ENCODE measurements at regions not wholly inside any gene's neighbourhood (a gene's known extent, or its start where the extent isn't known, plus 50 kb on each side); places are given as distances from the start of the nearest gene placed in this dataset.
"Not testable (repeated sequence)": the region's sequence is repeated elsewhere in the genome, so short reads cannot be mapped to it uniquely, and the experiment has no call there.

GRCh38 chr7:51636503-51636902, 319.9 kb upstream of the COBL start:
- no peak for FAIRE-seq
- no peak for DNase-seq (ENCODE audit: low spot score)

DNA sequence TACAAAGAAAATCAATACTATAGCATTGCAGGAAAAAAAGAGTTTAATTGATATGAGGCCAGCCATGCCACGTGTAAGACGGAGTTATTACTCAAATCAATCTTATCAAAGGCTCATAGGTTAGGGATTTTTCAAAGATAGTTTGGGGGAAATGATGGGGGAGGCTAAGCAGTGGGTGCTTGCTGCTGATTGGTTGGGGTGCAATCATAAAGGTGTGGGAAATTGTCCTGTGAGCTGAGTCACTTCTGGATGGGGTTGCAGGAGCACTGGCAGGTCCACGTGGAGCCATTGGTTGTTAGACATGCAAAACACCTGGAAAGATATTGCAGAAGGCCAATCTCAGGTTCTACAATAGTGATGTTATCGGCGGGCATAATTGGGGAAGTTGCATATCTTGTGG, 319.2 kb upstream of the COBL start:
- FAIRE-seq = no peak
- no peak for DNase-seq (ENCODE audit: low spot score)

DNA sequence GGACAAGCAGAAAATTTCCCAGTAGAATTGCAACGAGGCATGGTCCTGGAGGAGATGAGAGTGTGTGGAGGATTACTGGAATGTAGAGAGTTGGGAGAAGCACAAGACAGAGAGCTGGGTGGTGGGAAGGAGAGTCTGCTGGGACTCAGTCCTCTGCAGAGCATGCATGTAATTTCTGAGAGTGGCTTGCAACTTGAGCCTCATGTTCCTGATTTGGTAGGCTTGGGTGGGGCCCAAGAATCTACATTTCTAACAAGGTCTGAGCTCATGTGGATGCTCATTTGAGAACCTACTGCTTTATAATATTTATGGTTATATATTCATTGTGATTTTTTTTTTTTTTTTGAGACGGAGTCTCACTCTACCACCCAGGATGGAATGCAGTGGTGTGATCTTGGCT, 317.9 kb upstream of the COBL start:
- no peak for FAIRE-seq
- no peak for DNase-seq (ENCODE audit: low spot score)

- DNase-seq (ENCODE audit: low spot score) (no peak), FAIRE-seq (no peak)
Observed at GRCh38 chr7:51634025-51634424, 317.4 kb upstream of the COBL start.

GRCh38 chr7:51633596-51633995, 317.0 kb upstream of the COBL start:
- no peak for DNase-seq (ENCODE audit: low spot score)
- FAIRE-seq = no peak

DNA sequence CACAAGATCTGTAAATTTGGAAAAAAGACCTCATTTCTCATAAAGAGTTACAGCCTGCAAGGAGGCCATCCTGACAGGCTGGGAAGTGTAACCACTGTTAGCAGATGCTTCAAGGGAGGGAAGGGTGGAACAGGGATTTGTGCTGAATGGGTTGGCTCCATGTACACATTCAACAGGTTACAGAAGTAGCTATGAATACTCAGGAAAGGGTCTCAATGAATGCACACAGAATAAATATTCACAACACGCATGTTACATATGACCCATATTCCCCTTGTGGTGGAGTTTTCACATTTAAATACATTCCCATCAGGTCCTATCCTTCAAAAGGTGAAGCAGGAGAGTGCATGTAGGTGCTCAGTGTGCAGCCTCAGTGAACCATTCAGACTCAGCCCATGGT, 316.4 kb upstream of the COBL start:
- no peak for DNase-seq (ENCODE audit: low spot score)
- FAIRE-seq = no peak

DNA sequence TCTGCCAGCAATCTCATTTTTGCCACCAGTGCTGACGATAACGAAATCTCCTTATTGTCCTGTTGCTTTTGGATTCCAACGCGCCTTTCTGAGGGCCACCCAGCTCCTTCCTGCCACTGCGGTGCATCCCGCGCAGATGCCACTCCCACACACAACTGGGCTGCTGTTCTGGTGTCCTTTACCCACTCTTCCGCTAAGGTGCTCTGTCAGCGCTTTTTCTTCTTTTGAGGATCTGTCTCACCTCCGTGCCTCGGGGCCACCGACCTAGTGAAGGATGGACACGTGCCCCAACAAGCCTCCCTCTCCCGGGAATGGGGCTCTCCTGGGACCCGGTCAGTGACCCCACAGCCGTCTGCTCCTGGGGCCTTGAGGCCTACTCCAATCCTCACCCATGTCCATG, 314.3 kb upstream of the COBL start:
- no peak for FAIRE-seq
- no peak for DNase-seq (ENCODE audit: low spot score)

- no peak for FAIRE-seq
- DNase-seq (ENCODE audit: low spot score) = no peak
Observed at GRCh38 chr7:51629206-51629605, 312.6 kb upstream of the COBL start.

- FAIRE-seq (no peak), DNase-seq (ENCODE audit: low spot score) (no peak)
Observed at GRCh38 chr7:51621956-51622355, 305.3 kb upstream of the COBL start.

GRCh38 chr7:51620706-51621105, 304.1 kb upstream of the COBL start:
- FAIRE-seq (no peak), DNase-seq (ENCODE audit: low spot score) (no peak)

DNA sequence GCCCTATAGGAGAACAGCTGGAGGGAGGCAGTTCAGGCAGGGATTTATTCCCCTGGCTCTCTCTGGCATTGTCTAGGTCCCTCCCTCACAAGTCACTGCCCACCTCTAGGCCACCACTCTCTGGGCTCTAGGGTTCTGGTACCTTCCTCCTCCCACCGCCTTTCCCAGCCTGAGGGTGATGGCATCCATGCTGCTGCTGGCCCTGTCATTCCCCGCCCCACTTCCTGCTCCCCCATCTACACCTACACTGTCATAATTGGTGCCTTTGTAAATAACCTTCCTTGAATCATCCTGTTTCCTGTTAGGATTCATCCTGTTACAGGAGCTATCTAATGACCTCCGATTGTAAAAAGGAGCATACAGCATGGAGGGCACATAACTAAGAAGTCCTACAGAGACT, 303.3 kb upstream of the COBL start:
- FAIRE-seq = no peak
- no peak for DNase-seq (ENCODE audit: low spot score)

GRCh38 chr7:51617686-51618085, 301.1 kb upstream of the COBL start:
- no peak for FAIRE-seq

DNA sequence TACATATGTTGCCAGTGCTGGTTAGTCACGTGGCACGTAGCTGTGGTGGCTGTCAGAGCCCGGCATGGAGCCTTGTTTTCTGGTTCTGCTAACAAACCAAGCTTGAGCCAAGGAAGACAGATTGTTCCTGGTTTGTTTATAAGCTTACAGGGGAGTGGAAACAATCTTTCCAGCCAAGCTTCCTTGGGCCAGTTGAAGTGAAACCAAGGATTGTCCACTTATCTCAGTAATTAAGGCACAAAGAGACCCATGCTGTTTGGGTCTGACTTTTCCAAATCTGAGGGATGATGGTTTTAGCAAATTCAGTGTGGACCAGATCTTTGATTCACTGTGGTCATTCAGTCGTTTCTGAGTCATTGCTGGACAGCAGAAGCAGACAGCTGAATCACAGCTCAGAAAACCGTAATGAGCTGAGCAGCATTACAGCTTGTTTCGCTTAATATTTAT, 297.3 kb upstream of the COBL start:
- no peak for DNase-seq (ENCODE audit: low spot score)
- no peak for FAIRE-seq

More at GRCh38 chr7:51617686-51618085, 301.1 kb upstream of the COBL start:
- DNase-seq (ENCODE audit: low spot score) = no peak

- DNase-seq (ENCODE audit: low spot score) = no peak
- FAIRE-seq = no peak
Observed at GRCh38 chr7:51611937-51612336, 295.3 kb upstream of the COBL start.

DNA sequence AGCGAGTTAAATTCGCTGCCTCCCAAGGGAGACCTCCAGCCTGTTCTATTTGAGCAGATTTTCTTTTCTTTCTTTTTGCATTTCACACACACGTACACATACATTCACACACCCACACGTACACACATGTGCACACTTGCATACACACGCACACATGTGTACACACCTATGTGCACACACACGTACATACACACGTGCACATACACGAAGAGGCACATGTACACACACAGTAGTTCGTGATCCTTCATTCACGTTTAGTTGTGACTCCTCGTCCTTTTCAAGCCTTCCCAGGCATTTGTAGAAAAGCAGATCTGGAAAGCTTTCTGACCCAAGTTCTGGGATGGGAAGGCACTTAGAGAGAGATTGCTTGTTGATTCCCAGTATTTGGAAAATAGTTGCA, 290.8 kb upstream of the COBL start:
- FAIRE-seq (no peak), DNase-seq (ENCODE audit: low spot score) (no peak)

DNA sequence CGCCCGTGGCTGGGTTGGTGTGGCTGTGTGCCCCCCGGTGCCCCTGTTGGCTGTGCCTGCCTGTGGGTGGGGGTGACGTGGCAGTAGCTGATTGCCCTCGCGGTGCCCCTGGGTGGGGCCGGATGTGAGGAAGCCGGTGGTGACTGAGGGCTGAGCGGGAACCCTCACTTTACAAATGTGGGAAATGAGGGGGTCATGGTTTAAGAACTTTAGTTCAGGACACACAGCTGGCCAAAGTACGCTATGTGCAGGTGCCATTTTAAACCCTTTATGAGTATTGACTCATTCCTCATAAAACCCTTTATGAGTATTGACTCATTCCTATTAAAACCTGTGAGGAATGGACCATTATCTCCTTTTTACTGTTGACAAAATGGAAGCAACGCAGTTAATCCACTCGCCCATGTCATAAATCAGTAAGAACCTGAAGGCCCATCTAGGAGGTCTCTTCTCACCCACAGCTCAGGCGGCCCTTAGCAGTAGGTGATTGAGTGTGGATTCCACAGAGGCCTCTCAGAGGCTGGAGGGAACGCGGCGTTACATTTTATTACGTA, 290.1 kb upstream of the COBL start:
- FAIRE-seq (no peak), DNase-seq (ENCODE audit: low spot score) (no peak)

- DNase-seq (ENCODE audit: low spot score) (no peak), FAIRE-seq (no peak)
Observed at GRCh38 chr7:51602376-51602775, 285.8 kb upstream of the COBL start.

DNA sequence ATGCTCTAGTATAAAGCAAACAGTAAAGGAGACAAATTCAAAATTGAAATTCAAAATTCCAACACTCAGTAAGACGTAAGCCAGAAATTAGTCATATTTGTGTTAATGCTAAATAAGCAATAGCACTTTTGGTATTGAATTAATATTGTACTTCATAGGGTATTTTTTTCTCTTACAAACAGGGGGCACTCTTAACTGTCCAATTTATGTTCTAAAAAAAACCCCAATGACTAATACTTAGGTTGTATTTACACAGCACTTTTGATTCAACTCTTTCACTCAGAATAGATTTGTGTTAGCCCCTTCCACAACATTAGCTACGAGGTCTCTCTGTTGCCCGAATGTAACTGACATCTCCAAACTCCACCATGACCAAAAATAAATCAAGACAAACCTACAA, 284.9 kb upstream of the COBL start:
- DNase-seq (ENCODE audit: low spot score) = no peak

DNA sequence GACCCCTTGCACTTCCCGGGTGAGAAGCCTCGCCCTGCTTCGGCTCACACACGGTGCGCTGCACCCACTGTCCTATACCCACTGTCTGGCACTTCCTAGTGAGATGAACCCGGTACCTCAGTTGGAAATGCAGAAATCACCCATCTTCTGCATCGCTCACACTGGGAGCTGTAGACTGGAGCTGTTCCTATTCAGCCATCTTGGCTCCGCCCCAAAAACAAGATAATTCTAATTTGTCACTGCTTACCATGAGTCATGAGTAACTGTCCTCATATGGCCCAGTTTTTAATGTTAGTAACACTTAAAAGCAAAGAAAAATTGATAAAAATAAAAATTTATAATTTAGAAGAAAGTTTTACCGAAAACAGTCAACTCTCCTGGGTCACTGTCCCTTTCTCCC, 283.3 kb upstream of the COBL start:
- DNase-seq (ENCODE audit: low spot score); FAIRE-seq: not testable (repeated sequence)

More for the DNA sequence above, 284.9 kb upstream of the COBL start:
- FAIRE-seq = no peak

DNA sequence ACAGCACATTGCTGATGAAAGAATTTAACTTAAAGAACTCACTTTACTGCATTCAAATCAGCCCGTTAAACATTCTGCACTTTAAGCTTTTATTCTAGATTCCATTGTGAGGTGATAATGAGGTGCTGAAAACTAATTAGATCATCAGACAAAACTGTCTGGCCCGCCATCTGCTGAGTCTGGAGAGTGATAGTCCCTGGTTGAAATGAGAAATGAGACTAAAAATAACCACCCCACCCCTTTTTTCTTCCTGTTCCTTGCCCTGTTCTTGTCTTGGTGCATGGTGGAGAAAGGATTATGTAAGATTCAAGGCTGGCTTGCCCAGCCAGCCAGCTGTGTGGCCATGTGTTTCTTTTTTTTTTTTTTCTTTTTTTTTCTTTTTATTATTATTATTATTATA, 277.0 kb upstream of the COBL start:
- no peak for FAIRE-seq
- no peak for DNase-seq (ENCODE audit: low spot score)

- FAIRE-seq (no peak), DNase-seq (ENCODE audit: low spot score) (no peak)
Observed at GRCh38 chr7:51592842-51593599, 276.4 kb upstream of the COBL start.

DNA sequence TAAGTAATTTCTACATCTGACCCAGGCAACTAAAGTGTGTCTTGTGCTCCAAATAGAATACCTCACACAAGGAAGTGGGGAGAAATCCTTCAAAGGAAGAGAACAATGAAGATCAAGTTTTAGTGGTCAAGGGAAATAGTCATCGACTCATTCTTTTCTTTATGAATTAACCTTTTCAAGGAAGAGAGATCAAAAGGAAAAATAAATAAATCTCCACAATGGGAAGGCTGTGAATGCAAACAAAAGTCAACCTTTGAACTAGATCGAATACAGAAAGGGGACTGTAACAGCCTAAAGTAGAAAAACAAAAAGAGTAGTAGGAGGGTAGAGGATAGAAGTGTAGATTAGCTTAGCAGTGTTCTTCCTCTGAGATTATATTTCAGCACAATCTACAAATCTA, 274.6 kb upstream of the COBL start:
- FAIRE-seq = no peak

GRCh38 chr7:51590746-51591145, 274.1 kb upstream of the COBL start:
- no peak for FAIRE-seq
- DNase-seq (ENCODE audit: low spot score) = no peak

More for the DNA sequence above, 274.6 kb upstream of the COBL start:
- DNase-seq (ENCODE audit: low spot score) = no peak

All from RCC 7860 (cell line).